ENCODE measurements at regions not wholly inside any gene's neighbourhood (a gene's known extent, or its start where the extent isn't known, plus 50 kb on each side); places are given as distances from the start of the nearest gene placed in this dataset.

GRCh38 chr12:126752021-126752420 is 1514.9 kb upstream of the TMEM132C start:
- H3K4me3 ChIP-seq (ENCODE audit: control insufficient read depth, low read depth, low read length) = no peak overlapping the region
- TF ChIP-seq, protein P1, sequence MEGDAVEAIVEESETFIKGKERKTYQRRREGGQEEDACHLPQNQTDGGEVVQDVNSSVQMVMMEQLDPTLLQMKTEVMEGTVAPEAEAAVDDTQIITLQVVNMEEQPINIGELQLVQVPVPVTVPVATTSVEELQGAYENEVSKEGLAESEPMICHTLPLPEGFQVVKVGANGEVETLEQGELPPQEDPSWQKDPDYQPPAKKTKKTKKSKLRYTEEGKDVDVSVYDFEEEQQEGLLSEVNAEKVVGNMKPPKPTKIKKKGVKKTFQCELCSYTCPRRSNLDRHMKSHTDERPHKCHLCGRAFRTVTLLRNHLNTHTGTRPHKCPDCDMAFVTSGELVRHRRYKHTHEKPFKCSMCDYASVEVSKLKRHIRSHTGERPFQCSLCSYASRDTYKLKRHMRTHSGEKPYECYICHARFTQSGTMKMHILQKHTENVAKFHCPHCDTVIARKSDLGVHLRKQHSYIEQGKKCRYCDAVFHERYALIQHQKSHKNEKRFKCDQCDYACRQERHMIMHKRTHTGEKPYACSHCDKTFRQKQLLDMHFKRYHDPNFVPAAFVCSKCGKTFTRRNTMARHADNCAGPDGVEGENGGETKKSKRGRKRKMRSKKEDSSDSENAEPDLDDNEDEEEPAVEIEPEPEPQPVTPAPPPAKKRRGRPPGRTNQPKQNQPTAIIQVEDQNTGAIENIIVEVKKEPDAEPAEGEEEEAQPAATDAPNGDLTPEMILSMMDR (IDR thresholded peaks at IDR 0.05; ENCODE audit: control insufficient read depth, insufficient read depth, low read depth, low read length, missing control alignments) = no peak
- DNase-seq (ENCODE audit: low read depth) = no peak

GRCh38 chr12:126757326-126757725 is 1509.6 kb upstream of the TMEM132C start:
- DNase-seq (ENCODE audit: low read depth) = no peak
- TF ChIP-seq, protein P1 (IDR thresholded peaks at IDR 0.05; ENCODE audit: control insufficient read depth, insufficient read depth, low read depth, low read length, missing control alignments) = no peak
- H3K4me3 ChIP-seq (ENCODE audit: control insufficient read depth, low read depth, low read length) = no peak overlapping the region

- TF ChIP-seq, protein P1 (IDR thresholded peaks at IDR 0.05; ENCODE audit: control insufficient read depth, insufficient read depth, low read depth, low read length, missing control alignments) = no peak
- no peak overlapping the region for H3K4me3 ChIP-seq (ENCODE audit: control insufficient read depth, low read depth, low read length)
- no peak for DNase-seq (ENCODE audit: low read depth)
Observed at GRCh38 chr12:126760092-126760491, 1506.9 kb upstream of the TMEM132C start.

GRCh38 chr12:126761420-126761819 is 1505.5 kb upstream of the TMEM132C start:
- H3K4me3 ChIP-seq (ENCODE audit: control insufficient read depth, low read depth, low read length) = no peak overlapping the region
- DNase-seq (ENCODE audit: low read depth) = no peak
- TF ChIP-seq, protein P1 (IDR thresholded peaks at IDR 0.05; ENCODE audit: control insufficient read depth, insufficient read depth, low read depth, low read length, missing control alignments) = no peak

DNA sequence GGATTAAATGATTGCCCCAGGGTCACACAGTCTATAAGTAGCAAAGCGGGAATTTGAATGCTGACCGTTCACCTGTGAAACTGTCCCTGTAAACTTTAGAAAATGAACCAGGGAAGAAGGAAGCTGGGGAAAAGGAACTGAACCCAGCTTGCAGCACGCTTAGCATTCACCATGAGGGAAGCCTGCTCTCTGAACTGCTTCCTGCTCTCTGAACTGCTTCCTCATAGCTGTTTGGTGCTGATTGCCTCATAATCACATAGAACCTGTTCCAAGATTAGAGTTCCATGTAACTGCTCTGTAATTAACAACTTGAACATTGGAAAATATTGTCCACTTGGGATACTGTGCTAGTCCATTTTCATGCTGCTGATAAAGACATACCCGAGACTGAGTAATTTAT is 1504.8 kb upstream of the TMEM132C start:
- no peak for DNase-seq (ENCODE audit: low read depth)
- H3K4me3 ChIP-seq (ENCODE audit: control insufficient read depth, low read depth, low read length) = no peak overlapping the region

GRCh38 chr12:126763359-126763758 is 1503.6 kb upstream of the TMEM132C start:
- DNase-seq (ENCODE audit: low read depth) = no peak
- TF ChIP-seq, protein P1 (IDR thresholded peaks at IDR 0.05; ENCODE audit: control insufficient read depth, insufficient read depth, low read depth, low read length, missing control alignments) = no peak

More for the DNA sequence above, 1504.8 kb upstream of the TMEM132C start:
- TF ChIP-seq, protein P1 (IDR thresholded peaks at IDR 0.05; ENCODE audit: control insufficient read depth, insufficient read depth, low read depth, low read length, missing control alignments) = no peak

DNA sequence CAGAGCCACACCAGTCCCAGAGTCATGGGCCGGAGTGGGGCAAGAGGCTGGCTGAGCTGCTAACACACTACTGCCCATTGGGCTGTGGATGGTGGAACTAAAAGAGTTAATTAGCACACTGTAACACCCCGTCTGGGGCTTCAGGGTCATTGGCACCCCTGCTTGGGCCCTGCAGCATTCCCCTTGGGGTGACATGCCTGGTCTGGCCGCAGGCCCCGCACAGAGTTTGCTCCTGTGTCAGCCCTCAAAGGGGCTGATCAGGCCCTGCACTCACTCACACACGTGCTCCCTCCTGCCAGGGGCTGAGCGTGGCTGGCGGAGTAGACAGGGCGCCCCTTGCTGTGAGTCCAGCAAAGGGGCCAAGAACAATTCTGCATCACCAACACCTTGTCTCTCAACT is 1499.6 kb upstream of the TMEM132C start:
- DNase-seq (ENCODE audit: low read depth) = no peak
- TF ChIP-seq, protein P1 (IDR thresholded peaks at IDR 0.05; ENCODE audit: control insufficient read depth, insufficient read depth, low read depth, low read length, missing control alignments) = no peak

More at GRCh38 chr12:126763359-126763758, 1503.6 kb upstream of the TMEM132C start:
- H3K4me3 ChIP-seq (ENCODE audit: control insufficient read depth, low read depth, low read length) = no peak overlapping the region

More for the DNA sequence above, 1499.6 kb upstream of the TMEM132C start:
- H3K4me3 ChIP-seq (ENCODE audit: control insufficient read depth, low read depth, low read length) = no peak overlapping the region
